ENCODE measurements at regions not wholly inside any gene's neighbourhood (a gene's known extent, or its start where the extent isn't known, plus 50 kb on each side); places are given as distances from the start of the nearest gene placed in this dataset.

- TF ChIP-seq POLR2A (IDR thresholded peaks at IDR 0.05) (no peak), CTCF (IDR thresholded peaks at IDR 0.05) (no peak), POLR2AphosphoS5 (IDR thresholded peaks at IDR 0.05) (no peak)
Observed at GRCh38 chr16:64138006-64138405, 983.9 kb downstream of the CDH11 start.

All from prostate gland (tissue), 2 donors.